ENCODE measurements at regions not wholly inside any gene's neighbourhood (a gene's known extent, or its start where the extent isn't known, plus 50 kb on each side); places are given as distances from the start of the nearest gene placed in this dataset.

GRCh38 chr12:92535961-92536360 lies 166.8 kb upstream of the PLEKHG7 start:
- no peak for TF ChIP-seq PBX3 (IDR thresholded peaks at IDR 0.05)
- TF ChIP-seq JUND (IDR thresholded peaks at IDR 0.05), result no peak
- no peak for TF ChIP-seq CTCF (IDR thresholded peaks at IDR 0.05)
